Stimulated activated CD4-positive, alpha-beta T cell treated with anti-CD3 and anti-CD28 coated beads, Interleukin-4, amount 100 ng/mL, for 24 hours (primary cell): ENCODE measurements at regions not wholly inside any gene's neighbourhood (a gene's known extent, or its start where the extent isn't known, plus 50 kb on each side); places are given as distances from the start of the nearest gene placed in this dataset.
"Not testable (repeated sequence)": the region's sequence is repeated elsewhere in the genome, so short reads cannot be mapped to it uniquely, and the experiment has no call there.

ENCODE experiments used
- DNase-seq: peaks from one replicate; pipeline ENCODE4 v3.0.0-alpha.2; 2020

DNA sequence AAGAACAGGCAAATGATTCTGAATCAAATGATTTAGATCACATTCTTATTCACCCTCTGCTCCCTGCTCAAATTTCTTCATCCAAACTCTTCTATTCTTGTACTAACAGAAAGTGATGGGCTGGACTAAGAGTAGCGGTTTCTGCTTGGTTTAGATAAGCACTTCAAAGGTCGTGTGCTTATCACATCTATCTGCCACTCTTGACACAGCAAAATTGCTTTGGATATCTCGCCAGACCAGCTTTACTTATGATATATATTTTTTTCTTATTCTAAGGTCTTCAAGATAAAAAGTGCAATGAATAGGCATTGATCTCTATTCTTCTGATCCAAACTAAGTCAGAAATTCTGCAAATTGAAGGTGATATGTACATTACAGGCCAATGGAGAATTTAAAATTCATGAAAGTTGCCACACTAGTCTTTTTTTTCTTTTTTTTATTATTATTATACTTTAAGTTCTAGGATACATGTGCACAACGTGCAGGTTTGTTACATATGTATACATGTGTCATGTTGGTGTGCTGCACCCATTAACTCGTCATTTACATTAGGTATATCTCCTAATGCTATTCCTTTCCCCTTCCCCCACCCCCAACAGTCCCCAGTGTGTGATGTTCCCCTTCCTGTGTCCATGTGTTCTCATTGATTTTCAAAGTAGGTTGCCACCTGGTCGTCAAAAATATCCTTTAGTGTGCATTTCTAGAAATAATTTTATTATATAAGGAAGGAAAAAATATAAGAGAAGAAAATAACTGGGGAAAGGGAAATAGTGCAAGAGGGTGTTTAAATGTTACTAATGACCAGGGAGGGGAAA, 1941.0 kb upstream of the RAG2 start:
- no peak for DNase-seq

DNA sequence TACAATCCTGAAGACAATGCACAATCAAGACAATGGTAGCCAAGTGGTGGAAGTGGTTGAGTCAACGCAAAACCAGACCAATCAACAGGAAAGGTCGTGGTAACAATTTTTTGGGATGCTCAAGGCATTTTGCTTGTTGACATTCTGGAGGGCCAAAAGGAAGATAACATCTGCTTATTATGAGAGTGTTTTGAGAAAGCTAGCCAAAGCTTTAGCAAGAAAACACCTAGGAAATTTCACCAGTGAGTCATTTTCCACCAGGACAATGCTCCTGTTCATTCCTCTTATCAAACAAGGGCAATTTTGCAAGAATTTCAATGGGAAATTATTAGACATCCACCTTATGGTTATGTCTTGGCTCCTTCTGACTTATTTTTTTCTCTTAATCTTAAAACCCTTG, 1932.2 kb upstream of the RAG2 start:
- DNase-seq: no peak

DNA sequence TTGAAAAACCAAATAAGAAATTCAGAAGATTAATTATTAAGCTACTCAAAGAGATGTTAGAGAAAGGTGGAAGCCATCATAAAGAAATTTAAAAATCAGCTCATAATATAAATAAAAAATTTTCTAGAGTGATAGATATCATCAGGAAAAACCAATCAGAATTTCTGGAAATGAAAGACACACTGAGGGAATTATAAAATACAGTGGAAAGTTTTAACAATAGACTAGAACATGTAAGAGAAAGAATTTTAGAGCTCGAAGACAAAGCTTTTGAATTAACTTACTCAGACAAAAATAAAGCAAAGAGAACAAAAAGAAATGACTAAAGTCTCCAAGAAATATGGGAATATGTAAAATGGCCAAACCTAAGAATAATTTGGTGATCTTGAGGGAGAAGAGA, 1926.9 kb upstream of the RAG2 start:
- no peak for DNase-seq

DNA sequence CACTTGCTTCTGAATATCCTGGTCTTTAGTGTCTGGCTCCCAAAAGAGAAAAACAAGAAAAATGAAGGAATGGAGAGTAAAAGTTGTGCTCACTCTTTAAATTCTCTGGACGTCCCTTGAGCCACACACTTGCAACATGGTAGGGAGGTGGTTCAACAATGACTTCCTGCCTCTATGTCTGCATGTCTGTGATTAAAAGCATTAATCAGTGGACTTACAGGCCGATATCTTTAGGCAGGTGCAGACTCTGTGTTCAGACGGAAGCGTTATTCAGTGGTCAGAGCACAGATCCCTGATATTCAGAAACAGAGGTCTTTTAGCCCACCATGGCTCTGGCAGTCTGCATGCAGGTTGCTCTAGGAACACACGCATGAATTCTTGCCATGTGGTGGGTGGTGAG, 1920.0 kb upstream of the RAG2 start:
- no peak for DNase-seq

DNA sequence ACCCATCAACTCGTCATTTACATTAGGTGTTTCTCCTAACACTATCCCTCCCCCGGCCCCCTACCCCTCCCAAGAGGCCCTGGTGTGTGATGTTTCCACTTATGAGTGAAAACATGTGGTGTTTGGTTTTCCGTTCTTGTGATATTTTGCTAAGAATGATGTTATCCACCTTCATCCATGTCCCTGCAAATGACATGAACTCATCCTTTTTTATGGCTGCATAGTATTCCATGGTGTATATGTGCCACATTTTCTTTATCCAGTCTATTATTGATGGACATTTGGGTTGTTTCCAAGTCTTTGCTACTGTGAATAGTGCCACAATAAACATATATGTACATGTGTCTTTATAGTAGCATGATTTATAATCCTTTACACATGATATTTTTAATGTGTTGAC, 1914.8 kb upstream of the RAG2 start:
- not testable (repeated sequence) for DNase-seq

DNA sequence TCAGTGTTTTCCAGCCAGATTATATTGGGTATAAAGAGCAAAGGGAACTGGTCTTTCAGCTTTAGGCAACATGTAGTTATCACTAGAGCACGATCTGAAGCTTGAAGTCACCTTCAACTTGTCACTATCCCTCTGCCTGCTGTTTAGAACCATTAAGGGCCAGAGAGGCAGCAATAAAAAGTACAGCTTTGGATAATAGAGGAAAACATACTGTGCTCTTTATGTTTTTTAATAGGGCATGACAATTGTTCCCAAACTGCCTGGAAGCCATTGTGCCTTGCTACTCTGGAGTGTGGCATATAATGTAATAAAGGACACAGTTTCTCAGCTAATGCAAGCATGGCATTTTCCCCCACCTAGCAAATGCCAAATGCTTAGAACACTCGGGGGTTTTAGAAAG, 1912.0 kb upstream of the RAG2 start:
- DNase-seq: no peak

DNA sequence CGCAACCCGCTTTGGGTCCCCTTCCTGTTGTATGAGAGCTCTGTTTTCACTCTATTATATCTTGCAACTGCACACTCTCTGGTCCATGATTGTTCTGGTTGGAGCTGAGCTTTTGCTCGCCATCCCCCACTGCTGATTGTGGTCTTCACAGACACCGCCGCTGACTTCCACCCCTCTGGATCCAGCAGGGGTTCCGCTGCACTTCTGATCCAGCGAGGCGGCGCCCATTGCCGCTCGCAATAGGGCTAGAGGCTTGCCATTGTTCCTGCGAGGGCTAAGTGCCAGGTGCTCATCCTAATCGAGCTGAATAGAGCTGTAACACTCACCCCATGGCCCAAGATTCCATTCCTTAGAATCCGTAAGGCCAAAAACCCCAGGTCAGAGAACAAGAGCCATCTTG, 1905.8 kb upstream of the RAG2 start:
- DNase-seq: no peak

DNA sequence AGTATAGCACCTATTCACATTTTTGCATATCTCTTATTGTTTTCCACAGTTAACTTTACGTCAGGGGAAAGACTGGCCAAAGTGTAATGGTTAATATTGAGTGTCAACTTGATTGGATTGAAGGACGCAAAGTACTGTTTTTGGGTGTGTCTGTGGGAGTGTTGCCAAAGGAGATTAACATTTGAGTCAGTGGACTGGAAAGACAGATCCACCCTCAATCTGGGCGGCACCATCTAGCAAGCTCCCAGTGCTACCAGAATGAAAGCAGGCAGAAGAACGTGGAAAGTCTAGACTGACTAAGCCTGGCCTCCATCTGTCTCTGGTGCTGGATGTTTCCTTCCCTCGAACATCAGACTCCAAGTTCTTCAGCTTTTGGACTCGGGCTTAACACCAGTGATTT, 1900.7 kb upstream of the RAG2 start:
- no peak for DNase-seq

DNA sequence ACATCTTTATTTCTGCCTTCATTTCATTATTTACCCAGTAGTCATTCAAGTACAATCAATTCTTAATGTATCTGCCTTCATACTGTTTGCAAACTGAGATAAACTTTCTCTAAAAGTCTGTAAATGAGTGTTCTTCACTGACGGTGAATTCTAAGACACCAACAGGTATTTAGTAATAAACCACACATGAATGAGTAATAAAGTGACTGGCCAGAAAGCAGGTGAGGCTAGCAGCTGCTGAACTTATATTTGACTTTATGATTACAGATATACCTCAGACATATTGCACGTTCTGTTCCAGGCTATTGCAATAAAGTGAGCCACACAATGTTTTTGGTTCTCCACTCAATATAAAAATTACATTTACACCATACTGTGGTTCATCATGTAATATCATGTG, 1894.0 kb upstream of the RAG2 start:
- no peak for DNase-seq

DNA sequence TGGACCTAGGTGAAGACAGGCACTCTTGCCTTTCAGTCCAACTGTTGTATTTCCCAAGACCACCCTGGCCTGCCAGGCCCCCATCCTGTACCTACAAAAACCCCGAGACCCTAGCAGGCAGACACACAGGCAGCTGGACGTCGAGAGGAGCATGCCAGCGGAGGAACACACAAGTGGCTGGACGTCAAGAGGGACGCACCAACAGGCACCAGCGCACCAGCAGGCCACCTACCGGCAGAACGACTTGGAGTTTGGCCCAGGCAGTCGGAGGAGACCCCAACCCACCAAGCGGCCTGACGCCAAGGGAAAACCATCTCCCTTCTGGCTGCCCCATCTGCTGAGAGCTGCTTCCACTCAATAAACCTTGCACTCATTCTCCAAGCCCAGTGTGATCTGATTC, 1883.4 kb upstream of the RAG2 start:
- DNase-seq: no peak

DNA sequence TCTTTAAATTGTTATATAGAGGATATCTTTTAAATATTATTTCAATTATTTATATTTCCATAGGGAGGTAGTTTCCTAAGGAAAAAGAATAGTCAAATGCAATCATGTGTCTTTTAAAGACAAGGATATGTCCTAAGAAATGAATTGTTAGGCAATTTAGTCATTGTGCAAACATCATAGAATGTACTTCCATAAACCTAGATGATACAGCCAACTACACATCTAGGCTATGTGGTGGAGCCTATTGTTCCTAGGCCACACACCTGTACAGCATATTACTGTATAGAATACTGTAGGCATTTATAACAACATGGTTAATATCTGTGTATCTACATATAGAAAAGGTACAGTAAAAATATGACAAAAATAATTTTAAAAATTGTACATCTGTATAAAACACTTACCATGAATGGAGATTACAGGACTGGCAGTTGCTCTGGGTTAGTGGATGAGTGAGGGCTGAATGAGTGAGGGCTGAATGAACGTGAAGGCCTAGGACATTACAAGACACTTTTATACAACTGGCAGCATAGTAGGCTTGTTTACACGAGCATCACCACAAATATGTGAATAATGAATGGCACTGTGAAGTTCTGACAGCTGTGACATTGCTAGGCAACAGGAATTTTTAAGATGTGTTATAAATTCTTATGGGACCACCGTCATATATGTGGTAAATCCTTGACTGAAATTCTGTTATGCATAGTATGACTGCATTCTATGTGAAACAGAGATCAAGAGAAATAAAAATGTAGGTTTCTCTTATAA, 1879.0 kb upstream of the RAG2 start:
- no peak for DNase-seq

DNA sequence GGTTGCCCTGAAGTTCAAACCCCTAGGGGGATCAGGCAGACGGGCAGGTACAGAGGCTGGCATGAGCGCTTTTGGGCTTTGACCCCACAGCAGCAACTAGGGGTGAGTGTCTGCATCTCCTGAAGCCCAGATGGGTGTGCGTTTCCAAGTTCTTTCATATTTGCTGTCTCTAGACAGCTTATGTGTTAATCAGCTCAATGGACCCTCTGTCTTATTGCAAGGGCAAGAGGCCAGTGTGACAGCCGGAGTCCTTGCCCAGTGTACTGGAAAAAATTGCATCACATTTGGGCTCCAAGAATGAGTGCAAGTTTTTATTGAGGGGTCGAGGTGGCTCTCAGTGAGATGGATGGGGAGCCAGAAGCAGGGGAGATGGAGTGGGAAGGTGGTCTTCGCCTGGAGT, 1863.7 kb upstream of the RAG2 start:
- DNase-seq: no peak

DNA sequence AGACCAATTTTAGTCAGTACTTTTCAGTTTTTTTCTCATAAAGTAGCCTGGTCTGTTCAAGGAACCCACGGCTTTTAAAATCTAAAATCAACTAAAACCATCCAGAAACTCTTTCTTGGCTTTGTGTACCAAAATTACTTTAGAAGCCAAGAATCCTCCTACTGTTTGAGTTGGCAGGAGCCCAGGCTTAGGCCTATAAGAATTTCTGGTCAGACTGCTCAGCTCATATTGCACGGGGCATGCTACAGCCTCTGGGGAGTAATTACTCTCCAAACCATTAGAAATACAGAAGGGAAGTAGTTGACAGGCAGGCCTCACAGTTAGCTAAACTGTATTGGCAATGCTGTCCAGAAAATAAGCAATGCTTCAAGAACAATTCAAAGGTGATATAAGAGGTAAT, 1862.9 kb upstream of the RAG2 start:
- DNase-seq: no peak

DNA sequence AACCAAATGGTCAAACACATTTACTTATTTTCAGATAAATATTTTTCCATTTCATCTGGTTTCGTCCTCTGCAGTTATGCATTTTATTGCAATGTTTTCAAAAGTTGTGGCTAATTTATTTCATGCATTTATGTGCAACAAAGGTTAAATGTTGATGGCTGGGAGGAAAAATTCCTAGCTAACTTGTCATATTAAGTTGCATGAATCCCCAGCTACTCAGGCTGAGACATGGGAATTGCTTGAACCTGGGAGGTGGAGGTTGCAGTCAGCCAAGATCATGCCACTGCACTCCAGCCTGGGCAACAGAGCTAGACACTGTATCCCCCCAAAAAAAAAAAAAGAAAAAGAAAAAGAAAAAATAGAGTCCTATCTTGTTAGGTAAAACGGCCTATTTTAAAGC, 1862.4 kb upstream of the RAG2 start:
- no peak for DNase-seq

DNA sequence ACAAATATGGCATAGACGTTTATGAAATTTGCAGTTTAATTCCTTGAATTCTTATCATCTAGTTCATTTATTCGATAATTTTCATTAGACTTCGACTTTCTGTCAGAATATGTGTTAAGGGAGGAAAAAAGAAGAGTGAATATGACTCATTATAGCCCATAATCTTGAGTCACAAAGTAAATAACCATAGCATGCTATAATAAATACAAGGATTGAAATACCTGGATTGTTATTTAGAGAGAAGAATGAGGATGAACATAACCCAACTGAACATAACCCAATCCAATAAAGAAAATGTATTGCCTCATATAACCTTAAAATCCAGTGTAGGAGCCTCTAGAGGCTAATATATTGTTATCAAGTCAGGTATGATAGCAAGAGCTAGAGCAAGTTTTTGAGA, 1858.3 kb upstream of the RAG2 start:
- no peak for DNase-seq

DNA sequence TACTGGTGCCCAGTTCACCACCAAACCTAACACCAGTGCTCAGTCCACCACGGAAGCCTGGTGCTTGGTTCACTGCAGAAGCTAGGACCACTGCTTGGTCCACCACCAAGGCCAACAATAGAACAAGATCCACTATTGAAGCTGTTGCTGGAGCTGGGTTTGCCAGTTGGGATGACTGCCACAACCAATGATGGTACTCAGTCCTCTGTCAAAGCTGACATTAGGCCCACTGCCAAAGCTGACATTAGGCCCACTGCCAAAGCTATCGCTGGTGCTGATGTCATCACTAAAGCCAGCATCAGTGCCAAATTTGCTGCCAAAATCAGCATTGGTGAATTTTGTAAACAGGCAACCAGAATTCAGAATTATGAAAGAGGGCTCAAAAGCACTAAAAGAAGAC, 1850.2 kb upstream of the RAG2 start:
- DNase-seq: no peak

DNA sequence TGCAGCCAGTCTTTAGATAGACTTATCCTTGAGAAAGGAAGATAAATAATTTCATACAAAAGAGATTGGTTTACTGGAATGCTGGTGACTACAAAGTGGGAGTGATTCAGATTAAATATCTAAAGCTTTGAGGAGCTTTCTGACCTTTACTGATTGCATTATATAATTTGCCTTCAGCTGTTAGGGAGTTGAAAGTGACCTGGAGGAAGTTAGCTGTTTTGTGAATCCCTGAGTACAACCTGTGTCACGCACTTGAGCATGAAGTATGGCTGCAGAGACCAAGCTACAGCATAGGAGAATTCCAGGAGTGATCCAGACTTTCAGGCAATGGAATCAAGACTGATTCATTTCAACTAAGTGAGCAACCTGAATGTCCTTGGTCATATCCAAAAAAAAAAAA, 1848.3 kb upstream of the RAG2 start:
- DNase-seq: no peak

DNA sequence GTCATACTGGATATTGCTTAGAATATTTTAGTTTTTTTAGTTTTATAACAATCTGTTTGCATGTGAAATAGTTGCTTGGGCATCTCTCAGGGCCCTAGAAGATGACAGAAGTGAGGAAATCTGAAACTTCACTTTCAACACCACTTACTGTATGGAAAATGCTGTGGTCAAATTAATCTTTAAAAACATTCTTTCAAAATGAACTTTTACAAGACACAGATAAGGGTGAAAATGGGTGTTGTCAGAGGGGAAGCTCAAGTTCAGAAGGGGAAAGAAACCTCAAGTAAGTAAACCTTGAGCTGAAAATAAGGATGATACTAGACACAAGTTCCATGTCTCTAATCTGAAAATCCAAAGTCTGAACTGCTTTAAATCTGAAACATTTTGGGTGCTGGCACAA, 1840.1 kb upstream of the RAG2 start:
- DNase-seq: no peak

DNA sequence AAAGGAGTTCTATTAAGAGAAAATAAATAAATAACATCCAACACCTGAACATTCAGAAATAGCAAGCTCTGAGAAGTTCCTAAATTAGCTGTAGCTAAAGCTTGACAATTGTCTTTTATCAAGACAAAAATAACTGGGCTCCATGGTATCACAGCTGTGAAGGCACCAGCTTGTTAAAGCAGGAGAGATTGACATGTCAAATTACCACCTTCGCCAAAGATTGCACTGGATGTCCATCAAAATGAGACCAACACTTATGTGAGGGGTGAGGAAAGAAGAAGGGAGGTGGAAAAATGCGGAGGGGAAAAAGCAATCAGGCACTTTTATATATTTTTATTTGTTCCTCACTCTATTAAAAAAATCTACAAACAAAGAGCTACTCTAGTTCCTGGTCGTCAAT, 1827.5 kb upstream of the RAG2 start:
- no peak for DNase-seq

DNA sequence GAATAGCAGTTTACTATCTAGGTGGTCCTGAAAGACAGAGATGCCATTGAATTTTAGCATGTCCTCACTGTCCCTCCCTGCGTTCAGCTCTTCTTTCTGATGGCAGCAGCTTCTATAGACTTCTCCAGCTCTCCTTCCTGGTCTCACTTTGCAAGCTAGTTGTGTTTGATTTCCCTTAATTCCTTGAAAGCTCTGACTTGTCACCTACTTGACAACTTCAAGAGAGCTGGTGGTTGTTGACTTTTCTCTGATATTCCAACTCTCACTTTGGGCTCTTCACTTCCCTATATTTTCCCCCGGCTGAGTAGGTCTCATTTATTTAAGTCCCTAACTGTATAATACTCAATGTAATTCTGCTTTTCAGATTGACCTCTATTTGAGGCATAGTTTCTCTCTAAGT, 1825.0 kb upstream of the RAG2 start:
- no peak for DNase-seq

DNA sequence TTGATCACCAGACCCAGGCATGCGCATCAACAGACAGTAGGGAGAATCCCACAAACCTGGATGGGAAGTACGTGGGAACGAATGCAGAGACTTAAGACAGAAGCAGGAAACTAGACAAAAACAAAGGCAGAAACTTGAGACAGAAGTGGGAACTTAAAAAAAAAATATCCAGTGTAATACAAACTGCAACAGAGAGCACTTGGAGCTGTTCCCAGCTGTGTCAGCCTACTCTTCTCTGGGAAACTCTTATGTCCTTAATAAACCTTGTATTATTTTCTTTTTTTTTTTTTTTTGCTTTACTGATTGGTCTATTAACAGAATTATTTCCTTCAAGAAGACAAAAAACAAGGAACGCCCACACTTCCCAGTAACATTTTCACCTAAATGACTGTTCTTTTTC, 1818.1 kb upstream of the RAG2 start:
- DNase-seq: no peak

DNA sequence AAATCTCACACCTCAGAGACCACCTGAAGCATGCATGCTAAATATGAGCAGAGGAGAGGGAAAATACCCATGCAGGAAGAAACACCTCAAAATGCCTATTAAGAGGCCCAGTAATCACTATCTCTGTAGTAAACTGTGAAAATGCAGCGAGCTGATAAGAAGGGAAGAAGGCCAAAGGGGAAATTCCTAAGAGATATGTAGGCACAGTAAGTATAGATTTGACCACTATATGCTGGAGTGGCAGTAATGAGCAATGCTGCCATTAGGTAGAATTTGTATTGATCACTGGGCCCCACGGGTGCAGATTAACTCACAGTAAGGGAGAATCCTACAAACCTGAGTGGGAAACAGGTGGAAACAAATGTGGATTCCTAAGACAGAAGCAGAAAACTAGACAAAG, 1813.1 kb upstream of the RAG2 start:
- no peak for DNase-seq

DNA sequence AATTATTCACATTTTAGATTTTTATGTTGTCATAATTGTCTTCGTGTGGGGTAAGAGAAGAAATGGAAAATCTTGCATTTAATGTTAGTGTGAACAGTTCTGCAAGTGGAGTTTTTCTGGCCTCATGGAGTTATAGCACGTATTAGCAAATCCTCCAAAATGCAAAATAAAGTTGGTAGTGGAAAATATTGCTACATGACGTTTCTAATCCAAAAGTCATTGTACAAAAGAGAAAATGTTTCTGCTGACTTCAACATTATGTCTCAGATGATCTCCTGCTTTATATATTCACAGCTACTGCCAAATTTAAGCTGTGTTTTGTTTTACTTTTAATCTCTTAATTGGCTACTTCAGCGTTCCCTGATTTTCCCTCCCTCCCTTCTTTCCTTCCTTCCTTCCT, 1804.0 kb upstream of the RAG2 start:
- DNase-seq: no peak

DNA sequence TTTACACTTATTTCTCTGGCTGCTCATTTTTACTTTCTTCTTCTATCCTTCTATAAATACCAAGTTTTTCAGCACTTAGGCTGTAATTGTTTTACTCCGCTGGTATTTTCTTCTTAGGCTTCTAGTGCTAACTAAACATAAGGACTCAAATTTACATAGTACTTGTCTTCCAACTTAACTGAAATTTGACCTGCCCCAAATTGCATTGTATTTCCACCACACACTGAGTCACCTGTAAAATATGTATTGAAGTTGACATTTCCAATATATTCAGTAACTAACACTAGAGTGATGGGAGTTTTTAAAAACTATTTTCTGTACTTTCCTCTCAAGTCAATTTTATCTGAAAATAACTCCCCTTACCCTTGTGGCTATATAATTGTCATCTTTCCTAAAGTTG, 1794.1 kb upstream of the RAG2 start:
- no peak for DNase-seq

DNA sequence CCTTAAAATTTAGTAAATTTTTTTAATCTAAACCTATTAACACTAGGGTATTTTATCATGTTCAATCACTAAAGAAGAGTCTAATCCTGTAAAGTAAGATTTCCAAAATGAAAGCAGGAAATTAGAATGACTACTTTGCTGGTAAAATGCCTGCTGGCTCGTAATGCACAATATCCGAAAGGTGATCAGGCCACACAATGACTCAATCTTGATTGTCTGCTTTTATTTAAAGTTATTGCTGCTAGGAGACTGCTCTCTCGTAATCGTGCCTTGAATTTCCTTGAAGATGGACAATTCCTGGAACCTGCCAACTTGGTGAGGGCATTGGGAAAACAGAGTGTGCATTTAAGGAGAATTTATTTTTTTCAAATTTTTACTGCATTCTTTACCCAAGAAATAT, 1786.5 kb upstream of the RAG2 start:
- DNase-seq: no peak
